Left lung (tissue), 4 donors: ENCODE measurements at regions not wholly inside any gene's neighbourhood (a gene's known extent, or its start where the extent isn't known, plus 50 kb on each side); places are given as distances from the start of the nearest gene placed in this dataset.
"Not testable (repeated sequence)": the region's sequence is repeated elsewhere in the genome, so short reads cannot be mapped to it uniquely, and the experiment has no call there.

ENCODE experiments used
- ATAC-seq: fragments of 200-7000 bp; cut with Tn5 transposase; one replicate; pipeline ENCODE4 v1.9.1; 2020; ENCODE audit warnings: moderate library complexity
- DNase-seq, 4 donors: peaks; one replicate each; pipeline ENCODE4 v3.0.0-alpha.2; 2013 to 2020
- H3K27ac ChIP-seq, 2 donors: fragments of 200-600 bp; sonication (generic) in 1 of 2; one replicate each; pipeline versions ENCODE4 v1.5.0 to v1.8.0; 2020 to 2021
- H3K27me3 ChIP-seq, 2 donors: fragments of 200-600 bp; sonication (generic) in 1 of 2; one replicate each; pipeline versions ENCODE4 v1.5.0 to v1.8.0; 2020 to 2021
- H3K36me3 ChIP-seq, 2 donors: fragments of 200-600 bp; sonication (generic) in 1 of 2; one replicate each; pipeline versions ENCODE4 v1.5.0 to v1.8.0; 2020 to 2021
- H3K4me1 ChIP-seq, 2 donors: fragments of 200-600 bp; one replicate each; pipeline ENCODE4 v1.8.0; 2021
- H3K4me3 ChIP-seq, 2 donors: fragments of 200-600 bp; sonication (generic) in 1 of 2; one replicate each; pipeline versions ENCODE4 v1.5.0 to v1.8.0; 2020 to 2021; ENCODE audit warnings: mild to moderate bottlenecking in 1 of 2
- H3K9me3 ChIP-seq, 2 donors: fragments of 200-600 bp; sonication (generic) in 1 of 2; one replicate each; pipeline versions ENCODE4 v1.5.0 to v1.8.0; 2020 to 2021
- intact Hi-C, 2 donors: fragments of 100-400 bp; cut with DNase I; formaldehyde crosslinking; loops; one replicate each; pipeline versions ENCODE4 v1.11.2 to v1.14.2; 2022
- TF ChIP-seq, protein P1 (sequence below), 2 donors: fragments of 200-600 bp; sonication (generic) in 1 of 2; IDR thresholded peaks; one replicate each; pipeline versions ENCODE4 v1.5.0 to v1.8.0; 2021; ENCODE audit warnings: antibody characterized with exemption in 2 of 2
- donor health status: DM: no; HTN: yes; CAD: no.
- donor health status: DM: no; HTN: no; CAD: no.

DNA sequence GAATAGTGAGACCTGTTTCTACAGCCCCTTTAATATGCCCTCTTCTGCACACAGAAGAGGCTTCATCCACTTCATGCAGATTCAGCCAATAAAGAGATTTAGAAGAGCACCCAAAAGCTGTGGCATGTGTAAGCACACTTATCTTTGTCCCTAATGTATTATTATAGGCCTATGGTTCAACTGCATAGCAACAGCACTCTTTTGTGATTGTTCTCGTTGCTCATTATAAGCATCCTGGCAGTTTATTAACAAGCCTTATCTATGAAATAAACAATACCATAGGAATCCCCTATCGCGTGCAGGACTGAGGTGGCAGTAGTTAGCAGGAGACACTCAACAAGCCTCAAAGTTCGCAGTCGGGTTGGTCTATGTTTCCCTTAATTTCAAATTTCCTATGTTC is 138.5 kb upstream of the BEND6 start:
- Histone ChIP-seq H3K27ac (no peak overlapping the region), H3K9me3 (no peaks in the 10 kb centered on the region), H3K4me3 (no peak overlapping the region), H3K27me3 (no peaks in the 10 kb centered on the region), H3K36me3 (no peaks in the 10 kb centered on the region), H3K4me1 (peaks cover 0 to 2% of the 10 kb centered on the region in 2 donors)
- no peak for DNase-seq
- intact Hi-C loops: no loop called here
- no peak for ATAC-seq
- TF ChIP-seq, protein P1, sequence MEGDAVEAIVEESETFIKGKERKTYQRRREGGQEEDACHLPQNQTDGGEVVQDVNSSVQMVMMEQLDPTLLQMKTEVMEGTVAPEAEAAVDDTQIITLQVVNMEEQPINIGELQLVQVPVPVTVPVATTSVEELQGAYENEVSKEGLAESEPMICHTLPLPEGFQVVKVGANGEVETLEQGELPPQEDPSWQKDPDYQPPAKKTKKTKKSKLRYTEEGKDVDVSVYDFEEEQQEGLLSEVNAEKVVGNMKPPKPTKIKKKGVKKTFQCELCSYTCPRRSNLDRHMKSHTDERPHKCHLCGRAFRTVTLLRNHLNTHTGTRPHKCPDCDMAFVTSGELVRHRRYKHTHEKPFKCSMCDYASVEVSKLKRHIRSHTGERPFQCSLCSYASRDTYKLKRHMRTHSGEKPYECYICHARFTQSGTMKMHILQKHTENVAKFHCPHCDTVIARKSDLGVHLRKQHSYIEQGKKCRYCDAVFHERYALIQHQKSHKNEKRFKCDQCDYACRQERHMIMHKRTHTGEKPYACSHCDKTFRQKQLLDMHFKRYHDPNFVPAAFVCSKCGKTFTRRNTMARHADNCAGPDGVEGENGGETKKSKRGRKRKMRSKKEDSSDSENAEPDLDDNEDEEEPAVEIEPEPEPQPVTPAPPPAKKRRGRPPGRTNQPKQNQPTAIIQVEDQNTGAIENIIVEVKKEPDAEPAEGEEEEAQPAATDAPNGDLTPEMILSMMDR (IDR thresholded peaks at IDR 0.05): no peak

DNA sequence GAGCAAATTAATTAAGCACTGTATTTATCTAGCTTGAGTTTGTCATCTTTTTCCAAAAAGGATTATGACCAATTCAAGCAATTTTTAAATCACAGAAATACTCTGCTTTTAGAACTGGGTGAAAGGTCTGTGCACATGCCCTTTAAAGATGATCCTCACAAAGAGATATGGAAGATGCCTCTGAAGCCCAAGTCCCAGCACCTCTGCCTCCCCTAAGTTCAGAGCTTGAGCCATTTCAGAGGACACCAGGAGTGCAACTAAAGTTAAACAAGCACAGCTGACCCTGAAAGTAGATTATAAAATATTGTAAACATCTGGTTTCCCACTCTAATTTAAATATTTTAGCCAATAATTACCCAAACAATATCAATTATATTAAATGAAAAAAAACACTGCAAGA is 139.5 kb upstream of the BEND6 start:
- ATAC-seq: no peak
- Histone ChIP-seq H3K36me3 (no peaks in the 10 kb centered on the region), H3K27ac (no peak overlapping the region), H3K4me1 (peaks cover 0 to 3% of the 10 kb centered on the region in 2 donors), H3K9me3 (no peaks in the 10 kb centered on the region), H3K4me3 (no peak overlapping the region), H3K27me3 (no peaks in the 10 kb centered on the region)
- TF ChIP-seq, protein P1 (IDR thresholded peaks at IDR 0.05): no peak
- no peak for DNase-seq
- intact Hi-C loops: no loop called here

DNA sequence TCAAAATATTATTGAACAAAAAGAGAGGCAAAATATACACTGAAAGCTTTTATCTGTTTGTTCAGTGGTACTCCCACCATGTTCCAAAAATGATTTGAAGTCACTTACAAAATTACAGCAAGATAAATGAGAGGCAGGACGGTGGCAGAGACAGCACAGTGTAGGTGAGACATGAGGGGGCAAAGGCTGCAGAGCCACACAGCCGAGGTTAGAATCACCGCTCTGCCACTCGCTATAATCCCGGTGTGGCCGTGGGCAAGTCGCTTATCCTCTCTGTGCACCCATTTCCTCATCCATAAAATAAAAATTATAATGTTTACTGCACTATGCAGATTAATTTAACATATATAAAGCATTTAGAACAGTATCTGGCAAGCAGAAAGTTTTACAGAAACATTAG is 140.1 kb upstream of the BEND6 start:
- no peaks in the 10 kb centered on the region for H3K36me3 ChIP-seq
- H3K4me3 ChIP-seq: no peak overlapping the region
- H3K9me3 ChIP-seq: no peaks in the 10 kb centered on the region
- H3K27me3 ChIP-seq: no peaks in the 10 kb centered on the region
- intact Hi-C loops: no loop called here
- H3K4me1 ChIP-seq: peaks cover 0 to 3% of the 10 kb centered on the region in 2 donors
- H3K27ac ChIP-seq: no peak overlapping the region
- TF ChIP-seq, protein P1 (IDR thresholded peaks at IDR 0.05): no peak
- no peak for DNase-seq
- no peak for ATAC-seq

DNA sequence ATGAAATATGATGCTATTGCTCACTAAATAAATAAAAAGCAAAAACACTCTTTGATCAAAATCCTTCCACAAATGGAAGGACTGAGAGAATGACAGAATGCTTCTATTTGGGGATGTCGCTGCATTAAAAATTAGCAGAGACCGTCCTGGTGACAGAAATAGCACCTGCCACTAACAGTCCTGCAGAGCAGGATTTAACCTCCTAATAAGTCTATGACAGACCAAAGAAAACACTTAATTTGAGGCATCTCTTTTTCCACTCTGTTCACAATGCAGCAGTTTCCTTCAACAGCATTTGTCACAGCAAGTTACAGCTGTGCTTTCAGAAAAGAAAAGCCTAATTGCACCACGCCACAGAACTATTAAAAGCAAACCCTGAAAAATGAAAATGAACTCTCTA is 140.6 kb upstream of the BEND6 start:
- ATAC-seq (no peak), DNase-seq (no peak)
- no peak overlapping the region for H3K4me3 ChIP-seq
- no peaks in the 10 kb centered on the region for H3K9me3 ChIP-seq
- no peaks in the 10 kb centered on the region for H3K36me3 ChIP-seq
- H3K4me1 ChIP-seq: peaks cover 0 to 3% of the 10 kb centered on the region in 2 donors
- no peaks in the 10 kb centered on the region for H3K27me3 ChIP-seq
- intact Hi-C loops: no loop called here
- TF ChIP-seq, protein P1 (IDR thresholded peaks at IDR 0.05): no peak
- H3K27ac ChIP-seq: no peak overlapping the region

DNA sequence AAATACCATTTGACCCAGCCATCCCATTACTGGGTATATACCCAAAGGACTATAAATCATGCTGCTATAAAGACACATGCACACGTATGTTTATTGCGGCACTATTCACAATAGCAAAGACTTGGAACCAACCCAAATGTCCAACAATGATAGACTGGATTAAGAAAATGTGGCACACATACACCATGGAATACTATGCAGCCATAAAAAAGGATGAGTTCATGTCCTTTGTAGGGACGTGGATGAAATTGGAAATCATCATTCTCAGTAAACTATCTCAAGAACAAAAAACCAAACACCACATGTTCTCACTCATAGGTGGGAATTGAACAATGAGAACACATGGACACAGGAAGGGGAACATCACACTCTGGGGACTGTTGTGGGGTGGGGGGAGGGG is 142.1 kb upstream of the BEND6 start:
- H3K9me3 ChIP-seq, H3K27ac ChIP-seq, H3K27me3 ChIP-seq, ATAC-seq, DNase-seq, intact Hi-C loops, H3K4me3 ChIP-seq, H3K36me3 ChIP-seq, H3K4me1 ChIP-seq: not testable (repeated sequence)

DNA sequence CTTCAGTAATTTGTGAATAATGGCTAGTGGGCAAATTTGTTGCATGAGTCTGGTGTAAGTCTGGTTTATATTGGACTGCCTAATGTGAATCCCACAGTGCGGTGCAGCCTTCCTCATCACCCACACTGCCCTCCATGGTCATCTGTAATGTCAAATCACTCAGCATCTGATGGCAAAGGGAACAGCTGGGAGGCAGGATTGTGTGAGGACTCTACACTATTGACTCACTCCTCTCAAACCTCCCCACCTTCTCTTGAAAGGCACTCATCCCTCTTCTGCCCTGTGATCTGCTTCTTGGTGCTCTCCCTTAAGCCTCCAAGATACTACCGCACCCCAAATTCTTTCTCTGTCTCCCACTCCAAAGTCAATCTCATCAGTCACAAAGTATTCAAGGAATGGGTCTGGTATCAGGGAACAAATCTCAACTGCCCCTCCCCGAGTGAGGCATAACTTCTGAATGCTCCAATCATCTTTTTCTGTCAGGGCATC is 146.0 kb upstream of the BEND6 start:
- DNase-seq (no peak), ATAC-seq (peak; percentile 93)
- TF ChIP-seq, protein P1 (IDR thresholded peaks at IDR 0.05): no peak
- Histone ChIP-seq H3K4me3 (no peak overlapping the region), H3K27ac (no peak overlapping the region), H3K4me1 (peaks cover 0 to 3% of the 10 kb centered on the region in 2 donors), H3K27me3 (no peaks in the 10 kb centered on the region), H3K9me3 (no peaks in the 10 kb centered on the region), H3K36me3 (no peaks in the 10 kb centered on the region)
- intact Hi-C loops: no loop called here
